Chondrocyte (in vitro differentiated cells): ENCODE measurements at regions not wholly inside any gene's neighbourhood (a gene's known extent, or its start where the extent isn't known, plus 50 kb on each side); places are given as distances from the start of the nearest gene placed in this dataset.

Experiments
- DNase-seq: peaks from one replicate; pipeline ENCODE4 v3.0.0; 2021; ENCODE audit warnings: mixed read lengths, low spot score
- H3K27ac Mint-ChIP-seq: one replicate; pipeline ENCODE4 v1.8.0; 2021; ENCODE audit warnings: mild to moderate bottlenecking, moderate library complexity, mixed read lengths; ENCODE audit not compliant: unreplicated experiment
- H3K27me3 Mint-ChIP-seq: 2 replicates; pipeline ENCODE4 v1.8.0; 2021; ENCODE audit warnings: low read depth, mixed read lengths
- H3K36me3 Mint-ChIP-seq: 2 replicates; pipeline ENCODE4 v1.8.0; 2021; ENCODE audit warnings: low read depth, mixed read lengths
- H3K4me1 Mint-ChIP-seq: 2 replicates; pipeline ENCODE4 v1.8.0; 2021; ENCODE audit warnings: low read depth, mild to moderate bottlenecking, mixed read lengths
- H3K4me3 Mint-ChIP-seq: one replicate; pipeline ENCODE4 v1.8.0; 2021; ENCODE audit warnings: mild to moderate bottlenecking, moderate library complexity, mixed read lengths; ENCODE audit not compliant: unreplicated experiment
- H3K9me3 Mint-ChIP-seq: 2 replicates; pipeline ENCODE4 v1.8.0; 2021; ENCODE audit warnings: low read depth, mixed read lengths
- CTCF ChIP-seq: fragments of 200-600 bp; sonication (generic); IDR thresholded peaks from 2 replicates; pipeline ENCODE4 v1.5.0; 2021; ENCODE audit warnings: antibody characterized with exemption, mild to moderate bottlenecking, moderate library complexity

- Mint-ChIP-seq H3K36me3 (no peaks in the 10 kb centered on the region), H3K4me3 (no peak overlapping the region), H3K9me3 (no peaks in the 10 kb centered on the region), H3K27me3 (peaks cover 5% of the 10 kb centered on the region), H3K4me1 (no peaks in the 10 kb centered on the region), H3K27ac (no peak overlapping the region)
- no peak for TF ChIP-seq CTCF
- no peak for DNase-seq
These were observed 118.3 kb upstream of the ADAMTS18 start for GRCh38 chr16:77553130-77553529.

GRCh38 chr16:77555126-77555525 is 120.3 kb upstream of the ADAMTS18 start:
- Mint-ChIP-seq H3K27ac (no peak overlapping the region), H3K36me3 (no peaks in the 10 kb centered on the region), H3K4me1 (no peaks in the 10 kb centered on the region), H3K9me3 (no peaks in the 10 kb centered on the region), H3K4me3 (no peak overlapping the region), H3K27me3 (peaks cover 5% of the 10 kb centered on the region)
- DNase-seq, result no peak
- no peak for TF ChIP-seq CTCF

GRCh38 chr16:77555791-77556190 is 121.0 kb upstream of the ADAMTS18 start:
- no peak for DNase-seq
- no peak for TF ChIP-seq CTCF
- Mint-ChIP-seq H3K4me1 (no peaks in the 10 kb centered on the region), H3K27me3 (peaks cover 8% of the 10 kb centered on the region), H3K4me3 (no peak overlapping the region), H3K27ac (no peak overlapping the region), H3K9me3 (no peaks in the 10 kb centered on the region), H3K36me3 (no peaks in the 10 kb centered on the region)

GRCh38 chr16:77556201-77556873 is 121.5 kb upstream of the ADAMTS18 start:
- no peaks in the 10 kb centered on the region for H3K9me3 Mint-ChIP-seq
- no peaks in the 10 kb centered on the region for H3K4me1 Mint-ChIP-seq
- H3K27ac Mint-ChIP-seq, result no peak overlapping the region
- no peak for TF ChIP-seq CTCF
- DNase-seq, result no peak
- H3K36me3 Mint-ChIP-seq, result no peaks in the 10 kb centered on the region
- no peak overlapping the region for H3K4me3 Mint-ChIP-seq
- H3K27me3 Mint-ChIP-seq, result peaks cover 8% of the 10 kb centered on the region

- Mint-ChIP-seq H3K9me3 (no peaks in the 10 kb centered on the region), H3K4me3 (no peak overlapping the region), H3K27ac (no peak overlapping the region), H3K4me1 (no peaks in the 10 kb centered on the region), H3K27me3 (peaks cover 6% of the 10 kb centered on the region), H3K36me3 (no peaks in the 10 kb centered on the region)
- TF ChIP-seq CTCF, result no peak
- no peak for DNase-seq
These were observed 122.6 kb upstream of the ADAMTS18 start for GRCh38 chr16:77557385-77557784.
